HEK293 (cell line): ENCODE measurements at regions not wholly inside any gene's neighbourhood (a gene's known extent, or its start where the extent isn't known, plus 50 kb on each side); places are given as distances from the start of the nearest gene placed in this dataset.
A peak's percentile ranks its signal among the peaks of the same experiment; 100 is the strongest.

Experiments
- CTCF ChIA-PET: fragments of 350-600 bp; formaldehyde crosslinking; extraction: SDS; loops from one replicate; lab custom pipeline; 2021; ENCODE audit warnings: antibody characterized with exemption; lab: Yijun Ruan, JAX
- POLR2A ChIA-PET: fragments of 300-600 bp; formaldehyde crosslinking; extraction: SDS; loops from one replicate; lab custom pipeline; 2020; ENCODE audit warnings: antibody characterized with exemption, inconsistent platforms; lab: Yijun Ruan, JAX
- H3K27ac ChIP-seq: fragments of 200-500 bp; sonication (Bioruptor generic); 2 replicates; pipeline ENCODE4 v1.5.1; 2014; ENCODE audit warnings: low read depth, low read length, control low read depth, inconsistent platforms; ENCODE audit errors: extremely low read depth
- H3K36me3 ChIP-seq, 2 experiments: fragments of 200-500 bp in 1 of 2; sonication (Bioruptor generic) in 1 of 2; 1 replicate in 1 of 2; 2 replicates in 1 of 2; pipeline ENCODE4 v1.5.1; 2014 to 2017; ENCODE audit warnings: inconsistent platforms in 2 of 2, low read length in 2 of 2; ENCODE audit not compliant: control insufficient read depth in 2 of 2, insufficient read depth in 1 of 2
- H3K4me1 ChIP-seq: fragments of 200-500 bp; sonication (Bioruptor generic); 2 replicates; pipeline ENCODE4 v1.5.1; 2014; ENCODE audit warnings: mild to moderate bottlenecking, low read length, inconsistent platforms; ENCODE audit not compliant: control insufficient read depth, insufficient read depth
- H3K4me3 ChIP-seq: 2 replicates; pipeline ENCODE4 v1.5.1; 2011; ENCODE audit warnings: low read depth, mild to moderate bottlenecking, control low read depth, low read length, moderate library complexity
- H3K9me3 ChIP-seq: fragments of 200-500 bp; sonication (Bioruptor generic); 2 replicates; pipeline ENCODE4 v1.5.1; 2014; ENCODE audit warnings: low read depth, low read length, inconsistent platforms; ENCODE audit not compliant: control insufficient read depth, insufficient read depth
- HOXC10 ChIP-seq: sonication (generic); formaldehyde crosslinking; IDR thresholded peaks from 2 replicates; pipeline ENCODE4 v1.8.1; 2023; ENCODE audit warnings: mild to moderate bottlenecking, missing genetic modification reagents
- KLF7 ChIP-seq: fragments of 450-650 bp; formaldehyde crosslinking; IDR thresholded peaks from 2 replicates; pipeline ENCODE4 v1.5.1; 2016; ENCODE audit warnings: missing biosample characterization, missing genetic modification characterization, borderline replicate concordance
- MZF1 ChIP-seq: fragments of 450-650 bp; formaldehyde crosslinking; IDR thresholded peaks from 2 replicates; pipeline ENCODE4 v1.5.1; 2017; ENCODE audit warnings: missing biosample characterization, missing genetic modification characterization, borderline replicate concordance
- SCRT2 ChIP-seq: fragments of 450-650 bp; formaldehyde crosslinking; IDR thresholded peaks from 2 replicates; pipeline ENCODE4 v1.5.1; 2016; ENCODE audit warnings: missing biosample characterization, missing genetic modification characterization
- ZBTB1 ChIP-seq: fragments of 450-650 bp; formaldehyde crosslinking; IDR thresholded peaks from 2 replicates; pipeline ENCODE4 v1.5.1; 2016; ENCODE audit warnings: missing biosample characterization, missing genetic modification characterization
- ZFP69B ChIP-seq: fragments of 450-650 bp; formaldehyde crosslinking; IDR thresholded peaks from 2 replicates; pipeline ENCODE4 v1.5.1; 2016; ENCODE audit warnings: missing biosample characterization, missing genetic modification characterization
- ZNF157 ChIP-seq: fragments of 450-650 bp; formaldehyde crosslinking; IDR thresholded peaks from 2 replicates; pipeline ENCODE4 v1.5.1; 2016; ENCODE audit warnings: missing biosample characterization, missing genetic modification characterization
- ZNF175 ChIP-seq: fragments of 450-650 bp; formaldehyde crosslinking; IDR thresholded peaks from 2 replicates; pipeline ENCODE4 v1.5.1; 2016; ENCODE audit warnings: missing biosample characterization, missing genetic modification characterization
- ZNF184 ChIP-seq: fragments of 450-650 bp; IDR thresholded peaks from 2 replicates; pipeline ENCODE4 v1.5.1; 2018; ENCODE audit warnings: missing biosample characterization, mild to moderate bottlenecking, missing genetic modification characterization
- ZNF19 ChIP-seq: fragments of 450-650 bp; formaldehyde crosslinking; IDR thresholded peaks from 2 replicates; pipeline ENCODE4; 2016; ENCODE audit warnings: missing biosample characterization, missing genetic modification characterization, low read depth
- ZNF354C ChIP-seq: fragments of 450-650 bp; formaldehyde crosslinking; IDR thresholded peaks from 2 replicates; pipeline ENCODE4 v1.5.1; 2016; ENCODE audit warnings: missing biosample characterization, missing genetic modification characterization, low read depth, borderline replicate concordance
- ZNF48 ChIP-seq: fragments of 450-650 bp; formaldehyde crosslinking; IDR thresholded peaks from 2 replicates; pipeline ENCODE4 v1.5.1; 2016; ENCODE audit warnings: missing biosample characterization, missing genetic modification characterization
- ZNF514 ChIP-seq: fragments of 450-650 bp; formaldehyde crosslinking; IDR thresholded peaks from 2 replicates; pipeline ENCODE4 v1.5.1; 2016; ENCODE audit warnings: missing biosample characterization, missing genetic modification characterization
- ZNF571 ChIP-seq: fragments of 450-650 bp; formaldehyde crosslinking; IDR thresholded peaks from 2 replicates; pipeline ENCODE4 v1.5.0; 2017; ENCODE audit warnings: missing biosample characterization, missing genetic modification characterization
- ZNF629 ChIP-seq: fragments of 450-650 bp; formaldehyde crosslinking; IDR thresholded peaks from 2 replicates; pipeline ENCODE4 v1.5.1; 2017; ENCODE audit warnings: missing biosample characterization, missing genetic modification characterization
- ZNF658 ChIP-seq: fragments of 450-650 bp; formaldehyde crosslinking; IDR thresholded peaks from 2 replicates; pipeline ENCODE4; 2016; ENCODE audit warnings: missing biosample characterization, missing genetic modification characterization
- ZNF664 ChIP-seq: fragments of 450-650 bp; formaldehyde crosslinking; IDR thresholded peaks from 2 replicates; pipeline ENCODE4 v1.5.1; 2016; ENCODE audit warnings: missing biosample characterization, missing genetic modification characterization
- ZNF776 ChIP-seq: fragments of 450-650 bp; formaldehyde crosslinking; IDR thresholded peaks from 2 replicates; pipeline ENCODE4 v1.5.0; 2017; ENCODE audit warnings: missing biosample characterization, missing genetic modification characterization, borderline replicate concordance
- TF ChIP-seq, protein P1 (sequence below): fragments of 450-650 bp; formaldehyde crosslinking; IDR thresholded peaks from 2 replicates; pipeline ENCODE4 v1.5.1; 2016; ENCODE audit warnings: missing biosample characterization, missing genetic modification characterization
- TF ChIP-seq, protein P2 (sequence below): fragments of 450-650 bp; formaldehyde crosslinking; IDR thresholded peaks from 2 replicates; pipeline ENCODE4; 2016; ENCODE audit warnings: missing biosample characterization, missing genetic modification characterization
- TF ChIP-seq, protein P3 (sequence below): fragments of 450-650 bp; formaldehyde crosslinking; IDR thresholded peaks from 2 replicates; pipeline ENCODE4 v1.5.1; 2016; ENCODE audit warnings: missing biosample characterization, missing genetic modification characterization, borderline replicate concordance
- TF ChIP-seq, protein P4 (sequence below): fragments of 450-650 bp; formaldehyde crosslinking; IDR thresholded peaks from 2 replicates; pipeline ENCODE4 v1.5.1; 2017; ENCODE audit warnings: missing biosample characterization, missing genetic modification characterization

DNA sequence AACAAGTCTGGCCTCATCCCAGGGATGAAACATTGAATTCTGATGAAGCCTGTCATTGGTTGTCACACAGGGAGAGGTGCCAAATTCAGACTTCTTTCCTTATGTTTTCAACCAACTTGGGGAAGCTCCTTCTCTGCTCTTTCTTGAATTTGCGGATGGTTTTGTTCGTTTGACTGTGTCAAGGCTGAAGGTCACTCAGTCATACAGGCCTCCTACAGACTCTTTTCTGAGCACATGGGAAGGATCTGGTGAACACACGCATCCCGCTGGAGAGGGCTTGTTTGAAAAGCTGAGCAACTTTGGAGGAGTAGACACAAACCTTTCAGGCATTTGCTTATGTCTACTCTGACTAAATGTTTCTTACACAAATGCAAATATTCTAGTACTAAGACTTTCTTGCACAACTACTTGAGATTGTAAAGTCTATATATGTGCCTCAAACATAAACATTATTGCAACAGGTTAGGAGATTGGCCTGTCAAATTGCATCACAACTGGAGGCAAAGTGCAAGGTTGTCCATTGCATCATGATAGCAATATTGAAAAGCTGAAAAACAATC, 151.5 kb upstream of the NR3C1 start:
- TF ChIP-seq SCRT2 (tag by site-specific recombination) (peak; percentile 71), ZNF354C (tag by site-specific recombination) (no peak), ZBTB1 (tag by site-specific recombination) (no peak)
- TF ChIP-seq, all 188 proteins: peak for 1
- no peaks in the 10 kb centered on the region for H3K36me3 ChIP-seq
- no peak overlapping the region for H3K27ac ChIP-seq
- H3K9me3 ChIP-seq, result no peaks in the 10 kb centered on the region
- ChIA-PET CTCF (no interaction called here), POLR2A (no interaction called here)
- no peak overlapping the region for H3K4me3 ChIP-seq
- H3K4me1 ChIP-seq, result peaks cover 9% of the 10 kb centered on the region

DNA sequence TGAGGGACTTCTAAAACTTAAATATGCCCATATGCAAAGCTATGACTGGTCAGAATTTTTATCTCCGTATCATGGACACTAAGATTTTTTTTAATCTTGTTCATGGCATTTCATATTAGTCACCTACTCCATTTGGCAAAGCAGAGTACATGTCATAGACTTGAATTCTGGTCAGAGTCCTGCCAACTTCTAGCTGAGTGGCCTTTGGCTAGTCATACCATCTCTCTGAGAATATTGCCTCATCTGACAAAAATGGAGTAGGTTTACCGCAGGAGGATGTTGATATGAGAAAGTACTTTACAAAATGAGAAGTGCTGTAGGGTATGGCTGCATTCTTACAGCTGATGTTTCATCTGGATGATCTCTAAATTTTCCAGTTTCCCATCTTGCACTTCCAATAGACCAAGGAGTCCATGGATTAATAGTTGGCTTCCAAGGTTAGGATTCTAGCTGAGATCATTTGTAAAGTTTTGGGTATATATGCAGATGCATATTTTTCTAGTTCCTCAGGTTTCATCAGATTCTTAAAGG, 150.8 kb upstream of the NR3C1 start:
- H3K4me3 ChIP-seq, result no peak overlapping the region
- H3K27ac ChIP-seq, result no peak overlapping the region
- no peaks in the 10 kb centered on the region for H3K9me3 ChIP-seq
- TF ChIP-seq ZNF571 (tag by site-specific recombination) (no peak), ZNF157 (tag by site-specific recombination) (no peak), ZNF175 (no peak), ZNF184 (tag by site-specific recombination) (no peak), ZNF514 (tag by site-specific recombination) (no peak), ZNF658 (tag by site-specific recombination) (no peak), ZNF19 (tag by site-specific recombination) (no peak), ZFP69B (no peak), MZF1 (no peak), ZNF776 (no peak), KLF7 (tag by site-specific recombination) (no peak), ZNF664 (tag by site-specific recombination) (no peak), ZNF629 (tag by site-specific recombination) (no peak), HOXC10 (CRISPR knock-in tag) (no peak), ZNF48 (no peak)
- TF ChIP-seq, protein P1, sequence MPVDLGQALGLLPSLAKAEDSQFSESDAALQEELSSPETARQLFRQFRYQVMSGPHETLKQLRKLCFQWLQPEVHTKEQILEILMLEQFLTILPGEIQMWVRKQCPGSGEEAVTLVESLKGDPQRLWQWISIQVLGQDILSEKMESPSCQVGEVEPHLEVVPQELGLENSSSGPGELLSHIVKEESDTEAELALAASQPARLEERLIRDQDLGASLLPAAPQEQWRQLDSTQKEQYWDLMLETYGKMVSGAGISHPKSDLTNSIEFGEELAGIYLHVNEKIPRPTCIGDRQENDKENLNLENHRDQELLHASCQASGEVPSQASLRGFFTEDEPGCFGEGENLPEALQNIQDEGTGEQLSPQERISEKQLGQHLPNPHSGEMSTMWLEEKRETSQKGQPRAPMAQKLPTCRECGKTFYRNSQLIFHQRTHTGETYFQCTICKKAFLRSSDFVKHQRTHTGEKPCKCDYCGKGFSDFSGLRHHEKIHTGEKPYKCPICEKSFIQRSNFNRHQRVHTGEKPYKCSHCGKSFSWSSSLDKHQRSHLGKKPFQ (tag by site-specific recombination), result no peak
- TF ChIP-seq, protein P2, sequence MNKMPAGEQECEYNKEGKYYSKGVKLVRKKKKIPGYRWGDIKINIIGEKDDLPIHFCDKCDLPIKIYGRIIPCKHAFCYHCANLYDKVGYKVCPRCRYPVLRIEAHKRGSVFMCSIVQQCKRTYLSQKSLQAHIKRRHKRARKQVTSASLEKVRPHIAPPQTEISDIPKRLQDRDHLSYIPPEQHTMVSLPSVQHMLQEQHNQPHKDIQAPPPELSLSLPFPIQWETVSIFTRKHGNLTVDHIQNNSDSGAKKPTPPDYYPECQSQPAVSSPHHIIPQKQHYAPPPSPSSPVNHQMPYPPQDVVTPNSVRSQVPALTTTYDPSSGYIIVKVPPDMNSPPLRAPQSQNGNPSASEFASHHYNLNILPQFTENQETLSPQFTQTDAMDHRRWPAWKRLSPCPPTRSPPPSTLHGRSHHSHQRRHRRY (tag by site-specific recombination), result no peak
- TF ChIP-seq, protein P3, sequence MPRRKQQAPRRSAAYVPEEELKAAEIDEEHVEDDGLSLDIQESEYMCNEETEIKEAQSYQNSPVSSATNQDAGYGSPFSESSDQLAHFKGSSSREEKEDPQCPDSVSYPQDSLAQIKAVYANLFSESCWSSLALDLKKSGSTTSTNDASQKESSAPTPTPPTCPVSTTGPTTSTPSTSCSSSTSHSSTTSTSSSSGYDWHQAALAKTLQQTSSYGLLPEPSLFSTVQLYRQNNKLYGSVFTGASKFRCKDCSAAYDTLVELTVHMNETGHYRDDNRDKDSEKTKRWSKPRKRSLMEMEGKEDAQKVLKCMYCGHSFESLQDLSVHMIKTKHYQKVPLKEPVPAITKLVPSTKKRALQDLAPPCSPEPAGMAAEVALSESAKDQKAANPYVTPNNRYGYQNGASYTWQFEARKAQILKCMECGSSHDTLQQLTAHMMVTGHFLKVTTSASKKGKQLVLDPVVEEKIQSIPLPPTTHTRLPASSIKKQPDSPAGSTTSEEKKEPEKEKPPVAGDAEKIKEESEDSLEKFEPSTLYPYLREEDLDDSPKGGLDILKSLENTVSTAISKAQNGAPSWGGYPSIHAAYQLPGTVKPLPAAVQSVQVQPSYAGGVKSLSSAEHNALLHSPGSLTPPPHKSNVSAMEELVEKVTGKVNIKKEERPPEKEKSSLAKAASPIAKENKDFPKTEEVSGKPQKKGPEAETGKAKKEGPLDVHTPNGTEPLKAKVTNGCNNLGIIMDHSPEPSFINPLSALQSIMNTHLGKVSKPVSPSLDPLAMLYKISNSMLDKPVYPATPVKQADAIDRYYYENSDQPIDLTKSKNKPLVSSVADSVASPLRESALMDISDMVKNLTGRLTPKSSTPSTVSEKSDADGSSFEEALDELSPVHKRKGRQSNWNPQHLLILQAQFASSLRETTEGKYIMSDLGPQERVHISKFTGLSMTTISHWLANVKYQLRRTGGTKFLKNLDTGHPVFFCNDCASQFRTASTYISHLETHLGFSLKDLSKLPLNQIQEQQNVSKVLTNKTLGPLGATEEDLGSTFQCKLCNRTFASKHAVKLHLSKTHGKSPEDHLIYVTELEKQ (tag by site-specific recombination), result no peak
- TF ChIP-seq, protein P4, sequence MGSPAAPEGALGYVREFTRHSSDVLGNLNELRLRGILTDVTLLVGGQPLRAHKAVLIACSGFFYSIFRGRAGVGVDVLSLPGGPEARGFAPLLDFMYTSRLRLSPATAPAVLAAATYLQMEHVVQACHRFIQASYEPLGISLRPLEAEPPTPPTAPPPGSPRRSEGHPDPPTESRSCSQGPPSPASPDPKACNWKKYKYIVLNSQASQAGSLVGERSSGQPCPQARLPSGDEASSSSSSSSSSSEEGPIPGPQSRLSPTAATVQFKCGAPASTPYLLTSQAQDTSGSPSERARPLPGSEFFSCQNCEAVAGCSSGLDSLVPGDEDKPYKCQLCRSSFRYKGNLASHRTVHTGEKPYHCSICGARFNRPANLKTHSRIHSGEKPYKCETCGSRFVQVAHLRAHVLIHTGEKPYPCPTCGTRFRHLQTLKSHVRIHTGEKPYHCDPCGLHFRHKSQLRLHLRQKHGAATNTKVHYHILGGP (tag by site-specific recombination), result no peak
- TF ChIP-seq, all 188 proteins: peak for 0
- ChIA-PET CTCF (interaction anchor here (0.5 to 1.4 kb wide), 2 partner anchors 151 to 839 kb away, joined by 3 read pairs; partner anchors contain the start of gene NR3C1), POLR2A (no interaction called here)
- H3K36me3 ChIP-seq, result no peaks in the 10 kb centered on the region
- H3K4me1 ChIP-seq, result peaks cover 9% of the 10 kb centered on the region
